Ascending aorta (tissue), 2 donors: ENCODE measurements at regions not wholly inside any gene's neighbourhood (a gene's known extent, or its start where the extent isn't known, plus 50 kb on each side); places are given as distances from the start of the nearest gene placed in this dataset.

ENCODE experiments used
- DNase-seq, 2 donors: peaks; one replicate each; pipeline ENCODE4 v3.0.0-alpha.2; 2019; ENCODE audit warnings: low spot score in 2 of 2
- H3K27ac ChIP-seq, 2 donors: fragments of 200-600 bp; sonication (generic); one replicate each; pipeline ENCODE4 v1.5.1; 2016 to 2017; ENCODE audit warnings: mild to moderate bottlenecking in 1 of 2
- H3K27me3 ChIP-seq: fragments of 200-600 bp; sonication (generic); one replicate; pipeline ENCODE4 v1.5.1; 2017
- H3K36me3 ChIP-seq, 2 donors: fragments of 200-600 bp; sonication (generic); one replicate each; pipeline ENCODE4 v1.5.1; 2016
- H3K4me1 ChIP-seq, 2 donors: fragments of 200-600 bp; sonication (generic); one replicate each; pipeline ENCODE4 v1.5.1; 2016 to 2017; ENCODE audit warnings: mild to moderate bottlenecking in 1 of 2
- H3K4me3 ChIP-seq, 2 donors: fragments of 200-600 bp; sonication (generic); one replicate each; pipeline ENCODE4 v1.5.1; 2016 to 2017; ENCODE audit warnings: mild to moderate bottlenecking in 1 of 2
- H3K9me3 ChIP-seq, 2 donors: fragments of 200-600 bp; sonication (generic); one replicate each; pipeline ENCODE4 v1.5.1; 2016
- CTCF ChIP-seq, 3 experiments: fragments of 200-600 bp in 2 of 3; fragments of 450-650 bp in 1 of 3; sonication (generic) in 2 of 3; IDR thresholded peaks; one replicate each; pipeline ENCODE4 v1.5.1; 2016 to 2019; ENCODE audit warnings: antibody characterized with exemption in 3 of 3, mild to moderate bottlenecking in 1 of 3, moderate library complexity in 1 of 3
- intact Hi-C: fragments of 100-400 bp; cut with DNase I; formaldehyde crosslinking; loops from one replicate; pipeline ENCODE4 v1.15.1; 2023

GRCh38 chrX:113935518-113935917 lies 648.4 kb upstream of the HTR2C start:
- H3K9me3 ChIP-seq = no peaks in the 10 kb centered on the region
- no peak for DNase-seq
- H3K36me3 ChIP-seq = no peaks in the 10 kb centered on the region
- no peak overlapping the region for H3K27ac ChIP-seq
- intact Hi-C loops = no loop called here
- no peaks in the 10 kb centered on the region for H3K27me3 ChIP-seq
- no peak for TF ChIP-seq CTCF (IDR thresholded peaks at IDR 0.05)
- H3K4me3 ChIP-seq = no peak overlapping the region
- H3K4me1 ChIP-seq = no peaks in the 10 kb centered on the region

DNA sequence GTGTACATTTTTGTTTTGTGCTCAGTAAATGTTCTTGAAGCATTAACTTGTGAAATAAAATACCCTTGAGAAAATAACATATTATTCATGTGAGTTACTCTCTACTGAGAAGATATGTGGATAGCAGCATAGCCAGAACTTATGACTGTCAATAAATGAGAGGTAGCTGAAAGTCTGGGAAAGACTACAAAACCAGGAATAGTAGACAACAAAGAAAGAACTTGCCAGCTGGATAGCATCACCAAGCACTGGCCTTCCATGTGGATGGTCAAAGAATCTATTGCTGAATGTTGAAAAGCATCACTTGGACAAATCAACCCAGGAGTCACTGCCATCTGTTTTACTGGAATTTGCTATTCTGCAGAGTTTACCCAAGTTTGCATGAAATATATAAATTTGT lies 650.0 kb upstream of the HTR2C start:
- TF ChIP-seq CTCF (IDR thresholded peaks at IDR 0.05) = no peak
- intact Hi-C loops = no loop called here
- Histone ChIP-seq H3K4me3 (no peak overlapping the region), H3K27ac (no peak overlapping the region), H3K36me3 (no peaks in the 10 kb centered on the region), H3K27me3 (no peaks in the 10 kb centered on the region), H3K4me1 (no peaks in the 10 kb centered on the region), H3K9me3 (no peaks in the 10 kb centered on the region)
- DNase-seq = no peak

DNA sequence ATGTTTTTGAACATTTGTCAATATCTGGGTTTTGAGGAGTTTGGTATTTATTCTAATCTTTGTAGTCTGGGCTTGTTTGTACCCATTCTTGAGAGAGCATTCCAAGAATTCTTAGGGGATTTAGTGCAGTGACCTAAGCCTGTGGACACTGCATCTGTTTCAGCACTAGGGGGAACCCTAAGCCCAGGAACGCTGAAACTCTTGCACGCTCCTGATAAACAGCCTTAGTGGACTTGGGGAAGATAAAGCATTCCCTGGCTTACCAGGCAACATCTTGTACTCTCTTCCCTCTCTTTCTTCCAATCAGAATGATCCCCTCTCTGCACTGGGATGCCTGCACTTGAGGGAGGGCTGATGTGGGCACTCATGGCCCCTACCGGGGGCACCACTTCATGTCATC lies 654.9 kb upstream of the HTR2C start:
- Histone ChIP-seq H3K27ac (no peak overlapping the region), H3K36me3 (no peaks in the 10 kb centered on the region), H3K27me3 (no peaks in the 10 kb centered on the region), H3K9me3 (peaks cover 0 to 8% of the 10 kb centered on the region in 2 donors), H3K4me1 (no peaks in the 10 kb centered on the region), H3K4me3 (no peak overlapping the region)
- intact Hi-C loops = no loop called here
- TF ChIP-seq CTCF (IDR thresholded peaks at IDR 0.05) = no peak
- DNase-seq = no peak

DNA sequence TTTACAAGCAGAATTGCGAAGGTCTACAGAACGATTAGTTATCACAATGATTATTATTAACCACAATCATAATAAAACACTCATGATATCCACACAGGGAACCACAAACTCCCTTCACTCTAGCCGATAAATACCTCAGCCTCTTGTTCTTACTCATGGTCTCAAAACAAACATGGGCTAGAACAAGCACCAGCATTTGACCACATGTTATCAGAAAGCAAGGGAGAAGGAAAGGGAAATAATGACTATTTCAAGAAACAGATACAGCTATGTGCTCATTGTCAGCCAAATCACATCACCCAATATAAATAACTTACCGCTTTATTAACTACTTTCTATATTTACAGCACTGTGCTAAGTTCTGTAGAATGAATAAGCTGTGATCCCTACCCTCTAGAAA lies 663.2 kb upstream of the HTR2C start:
- H3K27ac ChIP-seq = no peak overlapping the region
- no peak for DNase-seq
- intact Hi-C loops = no loop called here
- H3K4me3 ChIP-seq = no peak overlapping the region
- H3K36me3 ChIP-seq = no peaks in the 10 kb centered on the region
- H3K9me3 ChIP-seq = peaks cover 0 to 8% of the 10 kb centered on the region in 2 donors
- no peaks in the 10 kb centered on the region for H3K27me3 ChIP-seq
- no peak for TF ChIP-seq CTCF (IDR thresholded peaks at IDR 0.05)
- H3K4me1 ChIP-seq = no peaks in the 10 kb centered on the region

DNA sequence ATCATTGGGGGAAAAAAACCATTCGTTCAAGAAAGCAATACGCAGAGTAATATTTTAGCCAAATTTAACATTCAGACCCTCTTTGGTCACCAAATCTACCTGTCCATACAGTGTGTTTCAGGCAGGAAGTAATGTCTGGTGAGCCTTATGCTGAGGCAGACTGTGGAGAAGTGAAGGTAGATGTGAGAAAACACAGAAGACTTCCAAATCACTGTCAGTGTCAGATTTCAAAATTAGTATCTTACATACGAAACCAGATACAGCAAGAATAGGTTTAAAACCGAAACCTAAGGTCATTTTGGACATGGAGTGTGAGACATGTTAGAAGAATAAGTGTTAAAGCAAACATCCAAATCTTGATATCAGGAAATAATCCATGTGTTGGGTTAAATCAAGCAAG lies 664.5 kb upstream of the HTR2C start:
- H3K9me3 ChIP-seq = no peaks in the 10 kb centered on the region
- no peak overlapping the region for H3K4me3 ChIP-seq
- H3K4me1 ChIP-seq = no peaks in the 10 kb centered on the region
- intact Hi-C loops = no loop called here
- no peaks in the 10 kb centered on the region for H3K27me3 ChIP-seq
- no peak overlapping the region for H3K27ac ChIP-seq
- no peaks in the 10 kb centered on the region for H3K36me3 ChIP-seq
- no peak for TF ChIP-seq CTCF (IDR thresholded peaks at IDR 0.05)
- DNase-seq = no peak

DNA sequence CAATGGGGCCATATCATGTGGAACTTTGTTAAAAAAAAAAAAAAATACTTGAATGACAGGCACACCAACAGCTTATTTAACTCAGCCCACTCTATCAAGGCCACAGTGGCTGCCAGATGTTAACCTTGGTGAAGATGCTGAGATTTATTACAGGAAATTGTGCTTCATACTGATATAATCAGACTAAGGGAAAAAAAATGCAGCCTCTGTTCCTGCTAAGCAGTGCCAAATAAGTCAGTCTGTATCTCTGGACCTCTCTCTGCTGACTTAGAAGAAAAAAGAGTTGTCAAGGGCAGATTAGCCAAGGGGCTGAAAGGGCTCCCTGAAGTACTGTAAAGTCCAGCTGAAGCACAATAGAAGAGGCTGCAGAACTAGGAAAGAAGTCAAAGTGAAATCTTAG lies 677.7 kb upstream of the HTR2C start:
- H3K4me1 ChIP-seq = no peaks in the 10 kb centered on the region
- no peaks in the 10 kb centered on the region for H3K36me3 ChIP-seq
- no peaks in the 10 kb centered on the region for H3K9me3 ChIP-seq
- H3K27ac ChIP-seq = no peak overlapping the region
- no peak for TF ChIP-seq CTCF (IDR thresholded peaks at IDR 0.05)
- DNase-seq = no peak
- no peaks in the 10 kb centered on the region for H3K27me3 ChIP-seq
- no peak overlapping the region for H3K4me3 ChIP-seq
- intact Hi-C loops = no loop called here
